ENCODE measurements at regions not wholly inside any gene's neighbourhood (a gene's known extent, or its start where the extent isn't known, plus 50 kb on each side); places are given as distances from the start of the nearest gene placed in this dataset.

GRCh38 chr9:108104991-108105390, 615.4 kb upstream of the KLF4 start:
- H3K4me3 ChIP-seq (replicated peaks in 1 of 3; ENCODE audit: insufficient read depth in 1 of 3, low read depth in 2 of 3, low read length in 3 of 3): no peak overlapping the region
- no peak overlapping the region for H3K9ac ChIP-seq (ENCODE audit: insufficient read depth, low read depth, low read length)
- no peak overlapping the region for H2AFZ ChIP-seq (ENCODE audit: low read length)
- FAIRE-seq (no peak), ATAC-seq (no peak), DNase-seq (ENCODE audit: low spot score) (no peak)
- no peak overlapping the region for H3K4me2 ChIP-seq (ENCODE audit: low read depth, low read length)
- H3K27ac ChIP-seq (ENCODE audit: extremely low read length, insufficient read depth, low read length): no peak overlapping the region
- H4K20me1 ChIP-seq (ENCODE audit: insufficient read depth, low read length): no peaks in the 10 kb centered on the region
- no peaks in the 10 kb centered on the region for H3K79me2 ChIP-seq (ENCODE audit: insufficient read depth, low read length)
- no peaks in the 10 kb centered on the region for H3K36me3 ChIP-seq (replicated peaks in 1 of 2; ENCODE audit: control insufficient read depth in 1 of 2, insufficient read depth in 2 of 2, low read length in 2 of 2)
- intact Hi-C loops (cut with micrococcal nuclease; ENCODE audit: unreplicated experiment): no loop called here
- CTCF ChIA-PET (ENCODE audit: low intra/inter-chr PET ratio, low total read pairs): no interaction called here
- POLR2A ChIA-PET: no interaction called here
- TF ChIP-seq ZNF549 (CRISPR knock-in tag; IDR thresholded peaks at IDR 0.05): no peak
- 71% methylated on average over 1 of the region's 1 CpG for WGBS (ENCODE audit: low lambda C conversion rate)
- no peaks in the 10 kb centered on the region for H3K27me3 ChIP-seq (ENCODE audit: control insufficient read depth in 1 of 2, insufficient read depth in 2 of 2, low read length in 2 of 2)
- H3K4me1 ChIP-seq (ENCODE audit: insufficient read depth, low read length): peaks cover 14% of the 10 kb centered on the region
- H3K9me3 ChIP-seq (ENCODE audit: low read length): no peaks in the 10 kb centered on the region
- BruUV-seq (replicated peaks): no TSS peak
- in situ Hi-C loops (cut with HindIII; ENCODE audit: extremely low pct_ligation_motif_present, low pct_unique_long_range_greater_than_20kb): no loop called here

- CTCF ChIA-PET (ENCODE audit: low intra/inter-chr PET ratio, low total read pairs): no interaction called here
- no peak for TF ChIP-seq TFE3 (CRISPR knock-in tag; IDR thresholded peaks at IDR 0.05)
- no peak for TF ChIP-seq ZNF30 (CRISPR knock-in tag; IDR thresholded peaks at IDR 0.05)
- TF ChIP-seq ZNF550 (CRISPR knock-in tag; IDR thresholded peaks at IDR 0.05; ENCODE audit: borderline replicate concordance): no peak
- no peak for TF ChIP-seq ASH2L (IDR thresholded peaks at IDR 0.05; ENCODE audit: insufficient read length, low read depth, low read length)
- TF ChIP-seq ZNF3 (CRISPR knock-in tag; IDR thresholded peaks at IDR 0.05): no peak
- TF ChIP-seq ZNF251 (CRISPR knock-in tag; IDR thresholded peaks at IDR 0.05): no peak
- TF ChIP-seq ZNF644 (CRISPR knock-in tag; IDR thresholded peaks at IDR 0.05; ENCODE audit: low read depth): no peak
- no peak for TF ChIP-seq MAZ (IDR thresholded peaks at IDR 0.05; ENCODE audit: borderline replicate concordance, low read depth, low read length)
- TF ChIP-seq MAZ (CRISPR knock-in tag; IDR thresholded peaks at IDR 0.05; ENCODE audit: low read depth): no peak
- no peak for TF ChIP-seq KLF6 (CRISPR knock-in tag; IDR thresholded peaks at IDR 0.05)
- no peak for TF ChIP-seq ZNF567 (CRISPR knock-in tag; IDR thresholded peaks at IDR 0.05; ENCODE audit: borderline replicate concordance)
- no peak for TF ChIP-seq MTA3 (CRISPR knock-in tag; IDR thresholded peaks at IDR 0.05)
- TF ChIP-seq HOXA9 (CRISPR knock-in tag; IDR thresholded peaks at IDR 0.05; ENCODE audit: borderline replicate concordance): no peak
- Histone ChIP-seq H3K27ac (ENCODE audit: extremely low read length, insufficient read depth, low read length) (no peak overlapping the region), H3K36me3 (replicated peaks in 1 of 2; ENCODE audit: control insufficient read depth in 1 of 2, insufficient read depth in 2 of 2, low read length in 2 of 2) (no peaks in the 10 kb centered on the region), H3K9me3 (ENCODE audit: low read length) (no peaks in the 10 kb centered on the region), H3K27me3 (ENCODE audit: control insufficient read depth in 1 of 2, insufficient read depth in 2 of 2, low read length in 2 of 2) (no peaks in the 10 kb centered on the region), H3K4me2 (ENCODE audit: low read depth, low read length) (no peak overlapping the region), H3K9ac (ENCODE audit: insufficient read depth, low read depth, low read length) (no peak overlapping the region), H3K4me1 (ENCODE audit: insufficient read depth, low read length) (no peaks in the 10 kb centered on the region), H2AFZ (ENCODE audit: low read length) (no peak overlapping the region), H4K20me1 (ENCODE audit: insufficient read depth, low read length) (no peaks in the 10 kb centered on the region), H3K79me2 (ENCODE audit: insufficient read depth, low read length) (no peaks in the 10 kb centered on the region), H3K4me3 (replicated peaks in 1 of 3; ENCODE audit: insufficient read depth in 1 of 3, low read depth in 2 of 3, low read length in 3 of 3) (no peak overlapping the region)
- intact Hi-C loops (cut with micrococcal nuclease; ENCODE audit: unreplicated experiment) (no loop called here), in situ Hi-C loops (cut with HindIII; ENCODE audit: extremely low pct_ligation_motif_present, low pct_unique_long_range_greater_than_20kb) (no loop called here)
- FAIRE-seq: no peak
- no TSS peak for BruUV-seq (replicated peaks)
- no peak for ATAC-seq
- 91% methylated on average over 1 of the region's 1 CpG for WGBS (ENCODE audit: low lambda C conversion rate)
- DNase-seq (ENCODE audit: low spot score): no peak
- POLR2A ChIA-PET: no interaction called here
Observed at GRCh38 chr9:108103046-108103693, 613.6 kb upstream of the KLF4 start.

All from HepG2 (cell line).